ENCODE measurements at regions not wholly inside any gene's neighbourhood (a gene's known extent, or its start where the extent isn't known, plus 50 kb on each side); places are given as distances from the start of the nearest gene placed in this dataset.

- H3K27ac Mint-ChIP-seq (ENCODE audit: unreplicated experiment): no peak overlapping the region
- H3K27me3 Mint-ChIP-seq (ENCODE audit: unreplicated experiment): peaks cover 5% of the 10 kb centered on the region
- no peak for TF ChIP-seq CTCF (IDR thresholded peaks at IDR 0.05; ENCODE audit: partially characterized antibody, unreplicated experiment)
- DNase-seq: no peak
- peaks cover 7% of the 10 kb centered on the region for H3K36me3 Mint-ChIP-seq (ENCODE audit: unreplicated experiment)
- no peaks in the 10 kb centered on the region for H3K9me3 Mint-ChIP-seq (ENCODE audit: unreplicated experiment)
- peaks cover 7% of the 10 kb centered on the region for H3K4me1 Mint-ChIP-seq (ENCODE audit: low read depth, unreplicated experiment)
- H3K4me3 Mint-ChIP-seq (ENCODE audit: unreplicated experiment): no peak overlapping the region
These were observed 98.8 kb downstream of the KLF4 start for GRCh38 chr9:107390778-107391177.

DNA sequence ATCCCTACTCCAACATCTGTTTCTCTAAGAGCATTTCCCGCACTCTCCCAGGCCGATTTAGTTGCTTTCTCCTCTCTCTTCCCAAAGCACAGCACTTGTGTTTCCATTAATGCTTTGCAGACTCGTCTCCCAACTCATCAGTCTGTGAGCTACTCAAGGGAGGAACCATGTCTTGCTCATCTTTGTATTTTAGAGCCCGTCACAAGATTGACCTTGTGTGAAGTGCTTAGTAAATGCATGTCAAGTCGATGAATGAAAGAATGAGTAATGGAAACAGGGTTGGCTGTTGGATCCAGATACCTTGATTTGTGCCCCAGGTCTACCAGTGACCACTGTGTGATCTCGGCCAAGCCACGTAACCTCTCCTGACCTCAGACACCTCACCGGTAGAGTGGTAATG lies 99.3 kb downstream of the KLF4 start:
- peaks cover 7% of the 10 kb centered on the region for H3K36me3 Mint-ChIP-seq (ENCODE audit: unreplicated experiment)
- no peaks in the 10 kb centered on the region for H3K9me3 Mint-ChIP-seq (ENCODE audit: unreplicated experiment)
- peak overlapping the region; percentile 5 for H3K27ac Mint-ChIP-seq (ENCODE audit: unreplicated experiment)
- no peak overlapping the region for H3K4me3 Mint-ChIP-seq (ENCODE audit: unreplicated experiment)
- no peak for DNase-seq
- peaks cover 7% of the 10 kb centered on the region for H3K4me1 Mint-ChIP-seq (ENCODE audit: low read depth, unreplicated experiment)
- H3K27me3 Mint-ChIP-seq (ENCODE audit: unreplicated experiment): peaks cover 5% of the 10 kb centered on the region
- TF ChIP-seq CTCF (IDR thresholded peaks at IDR 0.05; ENCODE audit: partially characterized antibody, unreplicated experiment): no peak

DNA sequence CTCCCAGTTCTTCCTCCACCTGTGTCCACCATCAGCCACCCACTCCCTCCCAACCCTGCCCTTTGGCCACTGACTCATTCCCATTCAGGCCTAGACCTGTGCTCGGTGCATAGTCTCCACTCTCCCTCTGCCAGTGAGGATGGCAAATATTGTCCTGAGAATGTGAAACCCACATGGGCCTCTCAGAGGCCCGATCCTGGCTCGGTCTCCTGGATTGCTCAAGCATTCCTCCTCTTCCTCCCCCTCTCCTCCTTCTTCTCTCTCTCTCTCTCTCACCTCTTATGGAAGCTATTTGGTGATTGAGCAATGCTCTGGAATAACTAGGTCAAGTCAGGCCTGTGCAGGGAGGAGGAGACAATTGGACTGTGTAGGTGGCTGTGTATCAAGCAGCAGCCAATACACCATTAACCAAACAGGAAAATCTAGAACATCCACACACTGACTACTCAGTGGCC lies 99.9 kb downstream of the KLF4 start:
- Mint-ChIP-seq H3K9me3 (ENCODE audit: unreplicated experiment) (no peaks in the 10 kb centered on the region), H3K27ac (ENCODE audit: unreplicated experiment) (no peak overlapping the region), H3K4me3 (ENCODE audit: unreplicated experiment) (no peak overlapping the region), H3K4me1 (ENCODE audit: low read depth, unreplicated experiment) (peaks cover 7% of the 10 kb centered on the region), H3K27me3 (ENCODE audit: unreplicated experiment) (peaks cover 5% of the 10 kb centered on the region), H3K36me3 (ENCODE audit: unreplicated experiment) (peaks cover 7% of the 10 kb centered on the region)
- TF ChIP-seq CTCF (IDR thresholded peaks at IDR 0.05; ENCODE audit: partially characterized antibody, unreplicated experiment): no peak
- DNase-seq: no peak

DNA sequence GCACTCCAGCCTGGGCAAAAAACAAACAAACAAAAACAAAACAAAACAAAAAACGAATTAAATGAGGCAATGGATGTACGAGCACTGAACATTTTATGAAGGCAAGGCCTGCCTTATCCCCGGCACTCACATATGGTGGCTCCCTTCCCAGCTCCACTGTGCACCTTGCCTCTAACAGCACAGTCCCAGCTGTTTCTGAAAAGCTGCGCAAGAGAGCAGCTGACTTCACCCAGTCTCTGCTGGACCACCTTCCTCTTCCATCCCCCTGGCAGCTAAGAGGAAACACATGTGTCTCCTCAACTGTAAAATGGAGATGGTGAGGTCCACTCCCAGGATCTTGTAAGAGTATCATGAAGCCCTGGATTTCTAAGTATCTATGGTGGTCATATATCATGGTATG lies 100.7 kb downstream of the KLF4 start:
- H3K27me3 Mint-ChIP-seq (ENCODE audit: unreplicated experiment): peaks cover 5% of the 10 kb centered on the region
- DNase-seq: no peak
- H3K4me1 Mint-ChIP-seq (ENCODE audit: low read depth, unreplicated experiment): peaks cover 2% of the 10 kb centered on the region
- no peak overlapping the region for H3K4me3 Mint-ChIP-seq (ENCODE audit: unreplicated experiment)
- peaks cover 2% of the 10 kb centered on the region for H3K9me3 Mint-ChIP-seq (ENCODE audit: unreplicated experiment)
- peaks cover 7% of the 10 kb centered on the region for H3K36me3 Mint-ChIP-seq (ENCODE audit: unreplicated experiment)
- no peak overlapping the region for H3K27ac Mint-ChIP-seq (ENCODE audit: unreplicated experiment)
- no peak for TF ChIP-seq CTCF (IDR thresholded peaks at IDR 0.05; ENCODE audit: partially characterized antibody, unreplicated experiment)

DNA sequence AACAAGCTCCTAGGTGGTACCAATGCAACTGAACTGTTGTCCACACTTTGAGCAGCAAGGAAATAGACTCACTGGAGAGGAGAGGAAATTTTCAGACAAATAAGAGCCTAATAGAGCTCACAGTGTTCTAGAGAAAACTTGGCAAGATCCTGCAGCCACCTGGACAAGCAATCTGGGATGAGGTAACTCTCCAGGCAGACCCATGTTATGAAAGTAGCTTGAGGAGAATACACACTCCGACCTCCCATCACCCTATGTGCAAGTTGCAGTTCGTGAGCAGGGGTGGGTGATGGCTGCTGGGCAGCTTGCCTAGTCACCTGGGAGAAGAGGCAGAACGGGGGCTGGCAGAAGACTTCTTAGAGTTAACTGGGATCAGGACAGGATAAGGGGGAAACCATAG lies 102.2 kb downstream of the KLF4 start:
- Mint-ChIP-seq H3K9me3 (ENCODE audit: unreplicated experiment) (peaks cover 2% of the 10 kb centered on the region), H3K4me3 (ENCODE audit: unreplicated experiment) (no peak overlapping the region), H3K4me1 (ENCODE audit: low read depth, unreplicated experiment) (peaks cover 2% of the 10 kb centered on the region), H3K27ac (ENCODE audit: unreplicated experiment) (no peak overlapping the region), H3K27me3 (ENCODE audit: unreplicated experiment) (peaks cover 5% of the 10 kb centered on the region), H3K36me3 (ENCODE audit: unreplicated experiment) (peaks cover 7% of the 10 kb centered on the region)
- DNase-seq: no peak
- no peak for TF ChIP-seq CTCF (IDR thresholded peaks at IDR 0.05; ENCODE audit: partially characterized antibody, unreplicated experiment)

All from glutamatergic neuron (in vitro differentiated cells).